VCaP (cell line): ENCODE measurements at regions not wholly inside any gene's neighbourhood (a gene's known extent, or its start where the extent isn't known, plus 50 kb on each side); places are given as distances from the start of the nearest gene placed in this dataset.

Source experiments
- H3K27ac ChIP-seq: fragments of 450-650 bp; 2 replicates; pipeline ENCODE4 v1.5.1; 2017
- CTCF ChIP-seq: fragments of 450-650 bp; conservative IDR thresholded peaks from 2 replicates; pipeline ENCODE4 v1.5.1; 2017; ENCODE audit warnings: mild to moderate bottlenecking, moderate library complexity

- TF ChIP-seq CTCF: no peak
- no peak overlapping the region for H3K27ac ChIP-seq
These were observed 176.9 kb upstream of the CITED2 start for GRCh38 chr6:139551376-139551775.

GRCh38 chr6:139550361-139550760, 175.9 kb upstream of the CITED2 start:
- no peak for TF ChIP-seq CTCF
- H3K27ac ChIP-seq: no peak overlapping the region

DNA sequence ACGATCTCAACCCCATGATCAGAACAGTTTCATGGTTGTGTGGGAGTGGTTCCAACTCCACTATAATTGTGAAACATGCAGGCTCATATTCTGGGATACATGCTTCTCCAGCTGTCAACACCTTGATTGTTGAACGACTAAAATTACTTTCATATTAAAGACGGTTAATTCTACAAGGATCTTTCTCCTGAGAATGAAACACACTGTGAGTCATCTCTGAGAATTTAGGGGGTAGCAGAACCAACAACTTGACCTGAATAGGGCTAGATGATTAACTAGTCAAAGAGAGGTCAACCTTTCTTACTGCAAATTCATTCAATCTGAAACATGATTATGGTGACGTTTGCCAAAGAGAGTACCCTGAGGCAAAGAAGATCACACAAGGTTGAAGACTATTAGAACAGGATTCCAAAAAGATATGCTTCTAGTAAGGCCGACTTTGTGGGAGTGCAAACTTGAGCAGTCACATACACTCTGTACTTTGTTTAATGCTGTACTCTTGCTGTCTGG, 175.2 kb upstream of the CITED2 start:
- TF ChIP-seq CTCF: no peak
- H3K27ac ChIP-seq: no peak overlapping the region

DNA sequence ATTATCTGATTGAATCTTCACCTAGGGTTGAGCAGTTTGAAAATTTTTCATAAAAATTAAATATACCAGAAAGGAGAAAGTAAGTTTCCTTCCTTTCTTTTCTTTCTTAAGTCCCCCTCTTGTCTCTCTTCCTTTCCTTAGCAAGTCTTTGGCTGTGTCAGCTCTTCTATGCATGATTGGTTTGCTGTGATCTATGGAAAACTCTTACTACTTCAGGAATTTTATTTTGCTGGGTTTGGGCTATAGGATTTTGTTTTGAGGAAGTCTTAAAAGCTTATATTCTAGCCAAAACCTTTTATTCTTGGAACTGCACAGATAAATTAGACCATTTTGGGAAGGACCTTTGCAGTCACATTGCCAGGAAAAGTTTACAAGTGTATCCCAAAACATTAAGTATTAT, 173.4 kb upstream of the CITED2 start:
- TF ChIP-seq CTCF: no peak
- H3K27ac ChIP-seq: no peak overlapping the region

GRCh38 chr6:139547122-139547776, 172.8 kb upstream of the CITED2 start:
- no peak for TF ChIP-seq CTCF
- no peak overlapping the region for H3K27ac ChIP-seq

DNA sequence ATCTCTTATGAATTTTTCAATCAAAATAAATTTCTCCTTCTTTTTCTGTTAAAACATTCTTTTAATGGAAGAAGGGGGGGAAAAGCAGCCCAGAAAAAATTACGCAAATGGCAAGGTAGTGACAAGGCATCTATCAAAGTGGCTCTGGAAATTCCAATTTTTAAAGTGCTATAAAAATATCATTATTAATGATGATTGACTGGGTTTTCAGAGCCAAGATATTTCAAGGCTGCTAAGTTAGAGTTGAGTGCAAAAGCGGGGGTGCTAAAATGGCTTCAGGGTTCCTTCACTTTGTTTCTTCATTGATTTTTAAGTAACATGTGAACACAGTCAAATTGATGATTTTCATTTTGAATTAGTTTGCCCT, 171.6 kb upstream of the CITED2 start:
- H3K27ac ChIP-seq: peak overlapping the region; percentile 55
- TF ChIP-seq CTCF: no peak

- peak overlapping the region; percentile 55 for H3K27ac ChIP-seq
- no peak for TF ChIP-seq CTCF
These were observed 171.0 kb upstream of the CITED2 start for GRCh38 chr6:139545206-139546105.
